ENCODE measurements at regions not wholly inside any gene's neighbourhood (a gene's known extent, or its start where the extent isn't known, plus 50 kb on each side); places are given as distances from the start of the nearest gene placed in this dataset.

GRCh38 chrX:13499736-13500135, 69.7 kb upstream of the EGFL6 start:
- TF ChIP-seq CTCF (conservative IDR thresholded peaks at IDR 0.05): no peak
- TF ChIP-seq ZFX (IDR thresholded peaks at IDR 0.05): no peak
- no peak overlapping the region for H3K27ac ChIP-seq

DNA sequence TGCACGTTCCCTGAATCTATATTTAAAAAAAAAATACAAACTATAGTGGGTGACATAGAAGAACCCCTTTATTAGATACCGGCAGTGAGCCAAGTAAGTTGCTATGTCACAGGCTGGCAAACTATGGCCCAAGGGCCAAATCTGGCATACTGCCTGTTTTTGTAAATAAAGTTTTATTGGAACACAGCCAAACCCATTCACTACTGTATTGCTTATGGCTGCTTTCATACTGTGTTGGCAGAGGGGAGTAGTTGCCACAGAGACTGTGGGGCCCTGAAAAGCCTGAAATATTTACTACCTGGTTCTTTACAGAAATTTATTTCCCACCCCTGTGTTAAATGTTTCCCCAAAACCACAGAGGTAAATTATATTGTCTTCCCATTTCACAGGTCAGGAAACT, 71.2 kb upstream of the EGFL6 start:
- H3K27ac ChIP-seq: no peak overlapping the region
- TF ChIP-seq CTCF (conservative IDR thresholded peaks at IDR 0.05) (no peak), ZFX (IDR thresholded peaks at IDR 0.05) (no peak)

DNA sequence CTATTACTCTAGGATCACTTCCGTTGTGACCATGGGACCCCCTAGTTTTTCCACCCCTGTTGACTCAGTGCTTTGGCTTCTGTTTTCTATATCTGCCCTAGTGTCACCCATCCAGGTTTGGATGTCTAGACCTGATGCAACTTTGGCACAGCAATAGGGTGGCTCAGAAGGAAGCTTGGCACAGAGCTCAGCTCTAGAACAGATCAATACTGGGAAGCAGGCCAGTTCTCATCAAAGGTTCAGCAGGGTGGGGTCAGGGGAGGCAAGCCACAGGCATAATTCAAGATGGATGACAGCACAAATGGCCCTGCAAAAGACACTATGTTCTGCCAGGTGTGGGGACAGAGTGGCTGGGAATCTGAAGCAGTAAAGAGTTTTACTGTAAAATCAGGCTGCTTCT, 74.2 kb upstream of the EGFL6 start:
- TF ChIP-seq ZFX (IDR thresholded peaks at IDR 0.05): no peak
- no peak for TF ChIP-seq CTCF (conservative IDR thresholded peaks at IDR 0.05)
- H3K27ac ChIP-seq: no peak overlapping the region; the same call in 1 of the 2 replicates

- TF ChIP-seq ZFX (IDR thresholded peaks at IDR 0.05): no peak
- no peak for TF ChIP-seq CTCF (conservative IDR thresholded peaks at IDR 0.05)
- no peak overlapping the region for H3K27ac ChIP-seq
Measured at GRCh38 chrX:13494562-13494961, 74.8 kb upstream of the EGFL6 start.

GRCh38 chrX:13493659-13494058, 75.7 kb upstream of the EGFL6 start:
- H3K27ac ChIP-seq: no peak overlapping the region
- TF ChIP-seq ZFX (IDR thresholded peaks at IDR 0.05): no peak
- TF ChIP-seq CTCF (conservative IDR thresholded peaks at IDR 0.05): no peak

GRCh38 chrX:13492286-13492685, 77.1 kb upstream of the EGFL6 start:
- H3K27ac ChIP-seq: no peak overlapping the region
- TF ChIP-seq CTCF (conservative IDR thresholded peaks at IDR 0.05) (no peak), ZFX (IDR thresholded peaks at IDR 0.05) (no peak)

- no peak overlapping the region for H3K27ac ChIP-seq
- TF ChIP-seq ZFX (IDR thresholded peaks at IDR 0.05) (no peak), CTCF (conservative IDR thresholded peaks at IDR 0.05) (no peak)
Measured at GRCh38 chrX:13491061-13491460, 78.3 kb upstream of the EGFL6 start.
